Neural progenitor cell (in vitro differentiated cells): ENCODE measurements at regions not wholly inside any gene's neighbourhood (a gene's known extent, or its start where the extent isn't known, plus 50 kb on each side); places are given as distances from the start of the nearest gene placed in this dataset.

ENCODE experiments used
- DNase-seq: peaks from one replicate; pipeline ENCODE4 v3.0.0-alpha.2; 2016; ENCODE audit warnings: low spot score
- H2AFZ ChIP-seq: fragments of 200-600 bp; sonication (generic); replicated peaks from 2 replicates; pipeline ENCODE4 v1.6.1; 2016; ENCODE audit warnings: antibody characterized with exemption
- H3F3A ChIP-seq: fragments of 200-600 bp; sonication (generic); 2 replicates; pipeline ENCODE4 v1.6.1; 2016; ENCODE audit warnings: antibody characterized with exemption, low read depth
- H3K27ac ChIP-seq: fragments of 200-600 bp; sonication (generic); 2 replicates; pipeline ENCODE4 v1.5.1; 2016; ENCODE audit warnings: mild to moderate bottlenecking
- H3K27me3 ChIP-seq: fragments of 200-600 bp; sonication (generic); 2 replicates; pipeline ENCODE4 v1.6.1; 2016; ENCODE audit warnings: mild to moderate bottlenecking, moderate library complexity
- H3K36me3 ChIP-seq: fragments of 200-600 bp; sonication (generic); 2 replicates; pipeline ENCODE4 v1.5.1; 2016
- H3K4me1 ChIP-seq: fragments of 200-600 bp; sonication (generic); 2 replicates; pipeline ENCODE4 v1.6.1; 2016; ENCODE audit warnings: mixed run types
- H3K4me2 ChIP-seq: fragments of 200-600 bp; sonication (generic); 2 replicates; pipeline ENCODE4 v1.6.1; 2016
- H3K4me3 ChIP-seq: fragments of 200-600 bp; sonication (generic); 2 replicates; pipeline ENCODE4 v1.5.1; 2016
- H3K79me2 ChIP-seq: fragments of 200-600 bp; sonication (generic); 2 replicates; pipeline ENCODE4 v1.6.1; 2016; ENCODE audit warnings: low read depth
- H3K9ac ChIP-seq: fragments of 200-600 bp; sonication (generic); 2 replicates; pipeline ENCODE4 v1.6.1; 2016
- H3K9me3 ChIP-seq: fragments of 200-600 bp; sonication (generic); 2 replicates; pipeline ENCODE4 v1.5.1; 2016; ENCODE audit warnings: low read depth
- H4K20me1 ChIP-seq: fragments of 200-600 bp; sonication (generic); 2 replicates; pipeline ENCODE4 v1.6.1; 2016; ENCODE audit warnings: low read depth
- H3K27ac Mint-ChIP-seq: 3 replicates; pipeline ENCODE4 v1.8.0; 2021; ENCODE audit warnings: mixed read lengths
- H3K27me3 Mint-ChIP-seq: 2 replicates; pipeline ENCODE4 v1.8.0; 2022; ENCODE audit warnings: low read depth, mild to moderate bottlenecking, inconsistent platforms, moderate library complexity, mixed read lengths; ENCODE audit not compliant: insufficient read depth
- H3K36me3 Mint-ChIP-seq: 3 replicates; pipeline ENCODE4 v1.8.0; 2021; ENCODE audit warnings: mixed read lengths
- H3K4me1 Mint-ChIP-seq: 3 replicates; pipeline ENCODE4 v1.8.0; 2021; ENCODE audit warnings: mixed read lengths
- H3K4me3 Mint-ChIP-seq: 3 replicates; pipeline ENCODE4 v1.8.0; 2021; ENCODE audit warnings: mild to moderate bottlenecking, moderate library complexity, mixed read lengths
- H3K9me3 Mint-ChIP-seq: 3 replicates; pipeline ENCODE4 v1.8.0; 2020; ENCODE audit warnings: mixed read lengths
- EZH2 ChIP-seq: fragments of 200-600 bp; sonication (generic); IDR thresholded peaks from 2 replicates; pipeline ENCODE4 v1.6.1; 2017; ENCODE audit warnings: antibody characterized with exemption, mild to moderate bottlenecking, moderate library complexity
- EZH2phosphoT487 ChIP-seq: fragments of 200-600 bp; sonication (generic); IDR thresholded peaks from 2 replicates; pipeline ENCODE4 v1.6.1; 2017; ENCODE audit warnings: antibody characterized with exemption
- TF ChIP-seq, protein P1 (sequence below): fragments of 200-600 bp; sonication (generic); IDR thresholded peaks from 2 replicates; pipeline ENCODE4 v1.5.1; 2017; ENCODE audit warnings: antibody characterized with exemption, mild to moderate bottlenecking

DNA sequence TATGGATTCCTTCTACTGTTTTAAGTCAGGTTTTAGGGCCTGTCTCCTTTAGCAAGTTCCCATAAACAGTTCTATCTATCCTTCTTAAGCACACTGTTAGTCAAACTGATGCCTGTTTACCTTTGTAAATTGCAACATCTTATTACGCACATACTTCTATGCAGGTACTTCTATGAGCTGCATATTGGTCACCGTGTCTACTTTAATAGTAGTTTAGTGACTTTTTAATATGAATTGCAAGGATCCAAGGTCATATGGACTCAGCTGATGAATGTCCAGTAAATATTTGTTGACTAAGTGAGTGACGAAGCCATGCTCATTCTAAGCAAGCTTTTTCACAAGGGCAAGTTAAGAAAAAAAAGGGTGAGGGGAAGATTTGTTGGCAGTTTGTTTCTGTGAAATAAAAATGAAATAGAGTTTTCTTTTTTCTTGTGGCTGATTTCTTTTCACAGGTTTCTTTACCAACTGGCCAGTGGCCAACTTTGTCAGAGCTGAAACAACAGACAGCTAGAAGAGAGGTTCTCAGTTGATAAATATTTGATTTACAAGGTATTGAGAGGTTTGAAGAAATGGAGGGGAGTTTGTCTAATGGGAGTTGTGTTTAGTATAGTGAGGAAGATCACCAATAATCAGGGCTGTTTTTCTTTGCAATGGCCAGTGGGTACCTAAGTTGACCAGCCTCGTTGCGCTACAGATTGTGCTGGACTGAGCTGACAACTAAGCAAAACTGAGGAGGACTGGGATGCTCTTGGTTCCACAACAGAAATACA lies 141.1 kb downstream of the SLC15A5 start:
- Histone ChIP-seq H4K20me1 (no peaks in the 10 kb centered on the region), H3F3A (no peaks in the 10 kb centered on the region), H3K79me2 (no peaks in the 10 kb centered on the region), H3K27ac (no peak overlapping the region), H3K9ac (no peak overlapping the region), H3K36me3 (no peaks in the 10 kb centered on the region), H3K9me3 (peaks cover 3% of the 10 kb centered on the region), H2AFZ (no peak overlapping the region), H3K4me2 (no peak overlapping the region), H3K4me1 (no peaks in the 10 kb centered on the region), H3K4me3 (no peak overlapping the region), H3K27me3 (no peaks in the 10 kb centered on the region)
- Mint-ChIP-seq H3K36me3 (no peaks in the 10 kb centered on the region), H3K4me3 (no peak overlapping the region), H3K9me3 (peaks cover 17% of the 10 kb centered on the region), H3K27me3 (no peaks in the 10 kb centered on the region), H3K4me1 (no peaks in the 10 kb centered on the region), H3K27ac (no peak overlapping the region)
- TF ChIP-seq EZH2 (no peak), EZH2phosphoT487 (no peak)
- TF ChIP-seq, protein P1, sequence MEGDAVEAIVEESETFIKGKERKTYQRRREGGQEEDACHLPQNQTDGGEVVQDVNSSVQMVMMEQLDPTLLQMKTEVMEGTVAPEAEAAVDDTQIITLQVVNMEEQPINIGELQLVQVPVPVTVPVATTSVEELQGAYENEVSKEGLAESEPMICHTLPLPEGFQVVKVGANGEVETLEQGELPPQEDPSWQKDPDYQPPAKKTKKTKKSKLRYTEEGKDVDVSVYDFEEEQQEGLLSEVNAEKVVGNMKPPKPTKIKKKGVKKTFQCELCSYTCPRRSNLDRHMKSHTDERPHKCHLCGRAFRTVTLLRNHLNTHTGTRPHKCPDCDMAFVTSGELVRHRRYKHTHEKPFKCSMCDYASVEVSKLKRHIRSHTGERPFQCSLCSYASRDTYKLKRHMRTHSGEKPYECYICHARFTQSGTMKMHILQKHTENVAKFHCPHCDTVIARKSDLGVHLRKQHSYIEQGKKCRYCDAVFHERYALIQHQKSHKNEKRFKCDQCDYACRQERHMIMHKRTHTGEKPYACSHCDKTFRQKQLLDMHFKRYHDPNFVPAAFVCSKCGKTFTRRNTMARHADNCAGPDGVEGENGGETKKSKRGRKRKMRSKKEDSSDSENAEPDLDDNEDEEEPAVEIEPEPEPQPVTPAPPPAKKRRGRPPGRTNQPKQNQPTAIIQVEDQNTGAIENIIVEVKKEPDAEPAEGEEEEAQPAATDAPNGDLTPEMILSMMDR = no peak
- no peak for DNase-seq

DNA sequence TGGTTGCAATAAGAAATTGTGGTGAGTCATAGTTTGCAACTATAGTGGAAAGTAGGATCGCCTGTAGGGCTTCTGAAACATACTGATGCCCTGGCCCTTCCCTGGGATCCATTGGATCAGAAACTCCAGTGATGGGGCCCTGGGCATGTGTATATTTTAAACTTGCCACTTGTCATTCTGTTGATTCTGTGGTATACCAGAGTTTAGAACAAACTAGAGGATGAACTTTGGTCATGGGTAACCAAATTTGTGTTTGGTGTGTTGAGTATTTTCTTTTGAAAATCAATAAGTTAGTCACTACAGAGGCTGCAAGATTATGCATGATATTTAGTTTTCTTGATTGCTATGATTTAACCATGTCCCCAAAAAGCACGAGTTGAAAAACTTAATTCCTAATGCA lies 142.2 kb downstream of the SLC15A5 start:
- H2AFZ ChIP-seq = no peak overlapping the region
- no peak overlapping the region for H3K4me3 ChIP-seq
- Mint-ChIP-seq H3K27ac (no peak overlapping the region), H3K4me3 (no peak overlapping the region), H3K9me3 (peaks cover 17% of the 10 kb centered on the region), H3K4me1 (no peaks in the 10 kb centered on the region), H3K36me3 (peaks cover under 1% of the 10 kb centered on the region), H3K27me3 (no peaks in the 10 kb centered on the region)
- peaks cover 3% of the 10 kb centered on the region for H3K9me3 ChIP-seq
- no peak overlapping the region for H3K27ac ChIP-seq
- no peak for TF ChIP-seq EZH2phosphoT487
- TF ChIP-seq, protein P1 = no peak
- no peak for TF ChIP-seq EZH2
- no peaks in the 10 kb centered on the region for H3K4me1 ChIP-seq
- H3F3A ChIP-seq = no peaks in the 10 kb centered on the region
- H3K9ac ChIP-seq = no peak overlapping the region
- H3K4me2 ChIP-seq = no peak overlapping the region
- H3K79me2 ChIP-seq = no peaks in the 10 kb centered on the region
- H3K36me3 ChIP-seq = no peaks in the 10 kb centered on the region
- H3K27me3 ChIP-seq = no peaks in the 10 kb centered on the region
- H4K20me1 ChIP-seq = no peaks in the 10 kb centered on the region
- DNase-seq = no peak

- H3K27ac Mint-ChIP-seq = no peak overlapping the region
- H3K9ac ChIP-seq = no peak overlapping the region
- H4K20me1 ChIP-seq = no peaks in the 10 kb centered on the region
- H3K4me1 Mint-ChIP-seq = no peaks in the 10 kb centered on the region
- no peak overlapping the region for H3K4me3 Mint-ChIP-seq
- H3K36me3 Mint-ChIP-seq = peaks cover 2% of the 10 kb centered on the region
- peaks cover 3% of the 10 kb centered on the region for H3K9me3 ChIP-seq
- H3K9me3 Mint-ChIP-seq = peaks cover 22% of the 10 kb centered on the region
- no peak overlapping the region for H3K4me2 ChIP-seq
- no peak overlapping the region for H2AFZ ChIP-seq
- H3K4me1 ChIP-seq = no peaks in the 10 kb centered on the region
- H3F3A ChIP-seq = no peaks in the 10 kb centered on the region
- H3K79me2 ChIP-seq = no peaks in the 10 kb centered on the region
- no peak overlapping the region for H3K4me3 ChIP-seq
- DNase-seq = no peak
- no peaks in the 10 kb centered on the region for H3K36me3 ChIP-seq
- no peaks in the 10 kb centered on the region for H3K27me3 ChIP-seq
- no peaks in the 10 kb centered on the region for H3K27me3 Mint-ChIP-seq
- no peak overlapping the region for H3K27ac ChIP-seq
- TF ChIP-seq EZH2phosphoT487 (no peak), EZH2 (no peak)
- TF ChIP-seq, protein P1 = no peak
Observed at GRCh38 chr12:16130343-16130742, 147.1 kb downstream of the SLC15A5 start.
